ENCODE measurements at regions not wholly inside any gene's neighbourhood (a gene's known extent, or its start where the extent isn't known, plus 50 kb on each side); places are given as distances from the start of the nearest gene placed in this dataset.

DNA sequence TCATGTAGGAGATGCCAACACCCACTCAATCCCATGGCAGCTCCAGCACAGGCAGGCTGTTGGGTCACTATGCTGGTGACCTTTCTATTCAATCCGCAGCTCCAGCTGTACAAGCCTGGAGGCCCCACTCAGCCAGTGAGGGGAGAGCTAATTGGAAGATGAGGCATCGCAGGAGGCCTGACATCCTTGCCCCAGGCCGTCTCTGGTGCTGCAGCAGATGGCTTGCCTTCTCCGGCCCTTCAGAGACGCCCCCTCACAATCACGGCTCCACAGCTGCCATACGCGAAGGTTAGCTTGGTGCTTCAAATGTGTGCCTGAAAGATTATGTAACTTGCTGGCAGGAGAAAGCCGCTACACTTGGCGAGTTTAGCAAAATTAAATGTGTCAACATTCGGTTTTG, 104.2 kb upstream of the CLSTN2 start:
- Mint-ChIP-seq H3K4me1 (ENCODE audit: low read depth) (peaks cover 6% of the 10 kb centered on the region), H3K27ac (ENCODE audit: unreplicated experiment) (no peak overlapping the region), H3K4me3 (ENCODE audit: unreplicated experiment) (no peak overlapping the region), H3K9me3 (ENCODE audit: low read depth) (no peaks in the 10 kb centered on the region), H3K27me3 (ENCODE audit: low read depth) (peaks cover 18% of the 10 kb centered on the region), H3K36me3 (ENCODE audit: low read depth) (peaks cover 3% of the 10 kb centered on the region)
- TF ChIP-seq, protein P1, sequence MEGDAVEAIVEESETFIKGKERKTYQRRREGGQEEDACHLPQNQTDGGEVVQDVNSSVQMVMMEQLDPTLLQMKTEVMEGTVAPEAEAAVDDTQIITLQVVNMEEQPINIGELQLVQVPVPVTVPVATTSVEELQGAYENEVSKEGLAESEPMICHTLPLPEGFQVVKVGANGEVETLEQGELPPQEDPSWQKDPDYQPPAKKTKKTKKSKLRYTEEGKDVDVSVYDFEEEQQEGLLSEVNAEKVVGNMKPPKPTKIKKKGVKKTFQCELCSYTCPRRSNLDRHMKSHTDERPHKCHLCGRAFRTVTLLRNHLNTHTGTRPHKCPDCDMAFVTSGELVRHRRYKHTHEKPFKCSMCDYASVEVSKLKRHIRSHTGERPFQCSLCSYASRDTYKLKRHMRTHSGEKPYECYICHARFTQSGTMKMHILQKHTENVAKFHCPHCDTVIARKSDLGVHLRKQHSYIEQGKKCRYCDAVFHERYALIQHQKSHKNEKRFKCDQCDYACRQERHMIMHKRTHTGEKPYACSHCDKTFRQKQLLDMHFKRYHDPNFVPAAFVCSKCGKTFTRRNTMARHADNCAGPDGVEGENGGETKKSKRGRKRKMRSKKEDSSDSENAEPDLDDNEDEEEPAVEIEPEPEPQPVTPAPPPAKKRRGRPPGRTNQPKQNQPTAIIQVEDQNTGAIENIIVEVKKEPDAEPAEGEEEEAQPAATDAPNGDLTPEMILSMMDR (IDR thresholded peaks at IDR 0.05) = no peak
- DNase-seq (ENCODE audit: low spot score) = no peak

DNA sequence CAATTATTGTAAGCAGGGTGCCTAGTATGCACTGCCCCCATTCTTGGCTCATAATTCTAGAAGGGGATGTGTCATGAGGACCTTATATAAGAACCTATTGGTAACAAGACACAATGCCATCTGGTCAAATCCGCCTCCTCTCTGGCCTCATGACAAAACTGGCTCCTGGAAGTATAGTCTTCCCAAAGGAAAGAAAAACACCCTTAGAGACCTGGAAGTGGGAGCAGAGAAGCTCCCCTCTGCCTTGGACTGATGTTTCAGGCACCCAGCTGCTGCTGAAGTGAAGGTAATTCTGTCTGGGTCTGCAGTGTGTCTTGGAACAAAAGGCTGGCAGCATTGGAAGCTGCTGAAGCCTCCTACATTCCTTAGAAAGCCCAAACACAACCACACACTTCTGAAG, 107.2 kb upstream of the CLSTN2 start:
- Mint-ChIP-seq H3K36me3 (ENCODE audit: low read depth) (peaks cover 2% of the 10 kb centered on the region), H3K27ac (ENCODE audit: unreplicated experiment) (no peak overlapping the region), H3K27me3 (ENCODE audit: low read depth) (peaks cover 9% of the 10 kb centered on the region), H3K9me3 (ENCODE audit: low read depth) (no peaks in the 10 kb centered on the region), H3K4me3 (ENCODE audit: unreplicated experiment) (no peak overlapping the region), H3K4me1 (ENCODE audit: low read depth) (peaks cover 6% of the 10 kb centered on the region)
- DNase-seq (ENCODE audit: low spot score) = no peak
- TF ChIP-seq, protein P1 (IDR thresholded peaks at IDR 0.05) = no peak

DNA sequence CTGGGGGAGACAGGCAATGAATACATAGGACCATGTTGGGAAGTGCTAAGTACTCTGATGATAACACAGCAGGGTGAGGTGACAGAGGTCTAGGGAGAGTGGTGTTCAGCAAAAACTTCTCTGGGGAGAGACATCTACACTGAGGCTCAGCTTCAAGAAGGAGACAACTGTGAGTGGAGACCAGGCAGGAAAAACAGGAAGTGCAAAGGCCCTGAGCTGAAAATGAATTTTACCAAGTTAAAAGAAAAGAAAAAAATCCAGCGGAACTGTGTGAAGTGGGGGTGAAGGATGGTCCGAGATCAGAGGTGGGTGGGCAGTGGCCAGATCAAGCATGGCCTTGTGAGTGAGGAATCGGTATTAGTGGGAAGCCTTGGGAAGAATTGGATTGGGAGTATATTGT, 110.1 kb upstream of the CLSTN2 start:
- H3K4me3 Mint-ChIP-seq (ENCODE audit: unreplicated experiment) = no peak overlapping the region

DNA sequence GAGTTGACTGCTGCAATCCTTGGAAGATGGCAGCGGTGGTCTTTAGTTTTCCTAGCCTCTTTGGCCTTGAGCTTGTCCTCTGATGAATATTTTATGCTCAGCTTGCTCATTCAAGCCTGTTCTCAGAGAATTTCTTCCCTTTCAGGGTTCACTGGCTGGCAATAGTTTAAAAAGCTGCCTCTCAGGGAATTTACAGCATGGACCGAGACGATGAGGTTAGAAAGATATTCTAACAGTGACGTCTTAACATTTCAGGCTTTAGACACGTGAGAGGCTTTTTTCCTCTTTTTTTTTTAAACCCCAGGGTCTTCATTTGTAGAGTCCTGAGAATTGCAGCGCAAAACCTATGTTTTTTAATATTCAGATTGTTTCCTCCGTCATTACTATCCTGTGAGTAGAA, 120.3 kb upstream of the CLSTN2 start:
- Mint-ChIP-seq H3K27me3 (ENCODE audit: low read depth) (peaks cover 22% of the 10 kb centered on the region), H3K36me3 (ENCODE audit: low read depth) (peaks cover 6% of the 10 kb centered on the region)

More for the DNA sequence above, 110.1 kb upstream of the CLSTN2 start:
- H3K4me1 Mint-ChIP-seq (ENCODE audit: low read depth) = peaks cover 6% of the 10 kb centered on the region
- TF ChIP-seq, protein P1 (IDR thresholded peaks at IDR 0.05) = no peak
- H3K36me3 Mint-ChIP-seq (ENCODE audit: low read depth) = no peaks in the 10 kb centered on the region
- DNase-seq (ENCODE audit: low spot score) = no peak
- H3K27ac Mint-ChIP-seq (ENCODE audit: unreplicated experiment) = no peak overlapping the region
- H3K27me3 Mint-ChIP-seq (ENCODE audit: low read depth) = peaks cover 6% of the 10 kb centered on the region
- peaks cover 10% of the 10 kb centered on the region for H3K9me3 Mint-ChIP-seq (ENCODE audit: low read depth)

DNA sequence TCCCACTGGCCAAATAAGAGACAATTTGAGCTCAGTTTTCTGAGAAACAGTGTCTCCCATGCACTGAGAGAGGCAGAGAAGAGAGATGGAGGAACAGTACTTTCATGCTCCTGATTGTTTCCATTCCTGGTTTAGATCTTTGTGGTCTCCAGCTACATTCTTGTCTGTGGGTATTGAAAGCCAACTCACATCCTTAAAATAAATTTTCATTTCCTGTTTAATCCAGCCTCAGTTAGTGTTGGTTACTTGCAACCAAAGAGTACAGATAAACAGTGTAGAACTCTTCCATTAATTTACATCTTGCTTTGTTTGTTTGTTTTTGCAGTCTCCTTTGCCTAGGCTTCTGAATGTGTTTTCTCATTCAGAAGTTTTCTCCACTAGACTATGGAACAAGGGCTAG, 123.7 kb upstream of the CLSTN2 start:
- no peak overlapping the region for H3K4me3 Mint-ChIP-seq (ENCODE audit: unreplicated experiment)
- peak overlapping the region; percentile 1 for H3K27ac Mint-ChIP-seq (ENCODE audit: unreplicated experiment)
- peaks cover 1% of the 10 kb centered on the region for H3K9me3 Mint-ChIP-seq (ENCODE audit: low read depth)
- peaks cover 16% of the 10 kb centered on the region for H3K27me3 Mint-ChIP-seq (ENCODE audit: low read depth)
- H3K36me3 Mint-ChIP-seq (ENCODE audit: low read depth) = peaks cover 4% of the 10 kb centered on the region
- DNase-seq (ENCODE audit: low spot score) = no peak
- H3K4me1 Mint-ChIP-seq (ENCODE audit: low read depth) = peaks cover 10% of the 10 kb centered on the region
- TF ChIP-seq, protein P1 (IDR thresholded peaks at IDR 0.05) = no peak

More for the DNA sequence above, 120.3 kb upstream of the CLSTN2 start:
- DNase-seq (ENCODE audit: low spot score) = no peak
- H3K4me1 Mint-ChIP-seq (ENCODE audit: low read depth) = peaks cover 10% of the 10 kb centered on the region
- H3K27ac Mint-ChIP-seq (ENCODE audit: unreplicated experiment) = no peak overlapping the region
- TF ChIP-seq, protein P1 (IDR thresholded peaks at IDR 0.05) = no peak
- peaks cover 5% of the 10 kb centered on the region for H3K9me3 Mint-ChIP-seq (ENCODE audit: low read depth)
- H3K4me3 Mint-ChIP-seq (ENCODE audit: unreplicated experiment) = no peak overlapping the region
